ENCODE measurements at regions not wholly inside any gene's neighbourhood (a gene's known extent, or its start where the extent isn't known, plus 50 kb on each side); places are given as distances from the start of the nearest gene placed in this dataset.
"Not testable (repeated sequence)": the region's sequence is repeated elsewhere in the genome, so short reads cannot be mapped to it uniquely, and the experiment has no call there.

- DNase-seq = no peak
These were observed 542.6 kb downstream of the TMEM114 start for GRCh38 chr16:8047736-8048135.

- DNase-seq = no peak
These were observed 545.5 kb downstream of the TMEM114 start for GRCh38 chr16:8044796-8045195.

DNA sequence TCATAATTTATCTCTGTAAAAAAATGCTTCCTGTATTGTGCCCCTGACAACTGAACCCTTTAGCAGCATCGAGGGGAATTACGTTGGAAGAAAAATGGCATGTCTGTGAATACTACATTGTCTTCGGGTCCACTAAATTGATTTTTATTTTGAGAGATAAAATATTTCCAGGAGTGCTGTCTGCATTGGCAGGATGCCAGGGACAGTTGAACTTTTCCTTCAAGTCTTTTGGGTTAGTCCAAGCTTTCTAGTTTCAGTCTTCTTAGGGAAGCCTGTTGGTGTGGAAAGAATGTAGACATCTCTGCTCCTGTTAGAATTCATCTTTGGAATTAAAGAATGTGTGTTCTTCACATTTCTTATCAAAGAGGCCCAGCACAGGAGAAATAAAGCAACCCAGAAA lies 557.9 kb downstream of the TMEM114 start:
- no peak for DNase-seq

- not testable (repeated sequence) for DNase-seq
These were observed 560.3 kb downstream of the TMEM114 start for GRCh38 chr16:8030004-8030403.

DNA sequence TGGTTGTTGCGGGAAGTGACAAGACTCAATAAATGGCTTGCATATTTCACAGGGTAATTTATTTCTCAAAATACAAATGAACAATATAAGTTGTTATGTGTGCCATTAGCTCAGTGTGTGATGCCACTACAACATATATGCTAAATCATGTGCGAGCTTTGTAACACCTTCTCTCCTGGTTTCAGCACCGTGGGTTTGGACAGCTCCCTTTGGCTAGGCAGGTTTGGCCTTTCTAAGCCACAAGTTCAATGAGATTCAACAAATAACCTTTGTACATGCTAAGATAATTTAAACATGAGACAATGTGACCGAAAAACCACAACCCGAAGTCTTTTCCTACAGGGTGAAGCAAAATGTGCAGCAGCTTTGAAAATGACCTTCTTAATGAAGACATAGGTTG lies 563.9 kb downstream of the TMEM114 start:
- DNase-seq = no peak

DNA sequence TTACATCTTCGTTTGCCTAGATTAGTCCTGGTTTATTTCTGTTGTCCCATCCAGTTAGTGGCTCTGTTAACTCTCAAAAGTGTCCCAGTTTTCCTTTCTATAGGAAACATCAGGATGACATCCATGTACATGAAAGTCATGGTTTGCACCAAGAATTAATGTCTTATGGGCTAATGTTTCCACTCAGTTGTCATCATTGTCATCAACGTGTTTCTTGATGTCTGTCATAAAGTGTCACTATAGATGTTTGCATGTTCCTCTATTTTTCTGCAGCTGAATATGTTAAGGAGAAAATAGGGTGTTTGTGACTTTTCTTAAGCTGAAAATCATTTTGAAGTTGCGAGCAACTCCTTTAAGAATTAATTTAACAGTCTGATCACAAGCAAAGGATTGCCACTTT lies 567.0 kb downstream of the TMEM114 start:
- DNase-seq = no peak

DNA sequence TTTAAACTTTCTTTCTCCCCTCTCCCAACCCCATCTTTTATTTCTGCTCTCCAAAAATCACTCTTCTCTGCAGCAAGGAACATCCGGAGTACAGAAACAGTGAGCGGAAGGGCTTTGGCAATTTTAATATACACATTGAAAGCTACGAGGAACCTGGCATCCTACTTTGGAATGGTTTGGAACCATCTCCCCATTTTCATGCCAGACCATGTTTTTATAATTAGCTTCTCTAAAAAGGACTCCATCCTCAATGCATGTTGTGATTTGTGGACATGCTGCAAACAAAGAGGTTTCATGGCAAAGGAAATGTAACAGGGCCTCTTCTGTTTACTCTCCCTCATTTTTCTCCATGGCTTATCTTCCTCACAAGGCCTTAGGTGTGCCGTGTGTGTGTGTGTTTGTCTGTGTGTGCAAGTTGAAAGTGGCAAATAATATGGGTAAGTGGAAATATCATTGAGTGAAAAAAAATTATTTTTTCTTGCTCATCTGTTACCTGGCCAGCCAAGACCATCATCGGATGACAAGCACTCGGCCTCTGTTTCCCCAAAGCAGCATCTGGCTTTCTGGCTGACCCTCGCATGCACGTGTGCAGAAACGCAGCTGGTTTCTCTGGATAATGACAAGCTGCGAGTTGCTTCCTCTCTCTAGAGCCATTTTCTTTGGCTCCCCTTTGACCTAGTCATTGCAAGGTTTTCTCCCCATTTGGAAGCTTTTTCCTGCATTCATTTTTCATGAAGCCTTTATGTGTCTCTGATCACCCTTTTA lies 585.0 kb downstream of the TMEM114 start:
- no peak for DNase-seq

DNA sequence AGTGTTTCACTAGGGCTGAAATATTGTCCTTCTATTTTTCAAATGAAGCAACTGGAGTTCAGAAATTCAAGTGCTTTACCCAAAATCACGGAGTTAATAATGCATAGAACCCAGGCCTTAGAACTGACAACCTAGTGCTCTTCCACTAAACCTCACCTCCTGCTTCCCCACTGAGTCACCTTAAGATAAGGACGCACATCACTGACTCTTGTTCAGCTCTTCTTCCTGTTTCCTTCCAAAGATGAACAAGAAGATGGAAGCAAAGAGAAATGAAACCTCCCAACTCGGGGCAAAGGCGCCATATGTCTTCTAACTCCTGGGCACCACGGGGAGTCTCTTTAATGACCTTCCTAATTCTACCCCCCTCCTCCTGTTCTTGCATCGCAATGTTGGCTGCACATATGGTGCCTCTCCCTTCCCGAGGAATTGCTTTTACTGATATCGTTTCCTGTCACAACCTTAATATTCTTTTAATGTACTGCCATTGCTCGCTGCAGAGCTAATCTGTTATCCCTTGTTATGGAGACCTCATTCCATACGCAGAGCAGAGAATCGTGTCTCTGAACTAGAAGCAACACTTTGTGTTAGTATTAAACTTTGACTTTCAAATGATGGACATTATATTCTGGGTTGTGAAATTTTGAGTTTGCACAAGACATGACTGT lies 591.4 kb downstream of the TMEM114 start:
- DNase-seq = no peak

DNA sequence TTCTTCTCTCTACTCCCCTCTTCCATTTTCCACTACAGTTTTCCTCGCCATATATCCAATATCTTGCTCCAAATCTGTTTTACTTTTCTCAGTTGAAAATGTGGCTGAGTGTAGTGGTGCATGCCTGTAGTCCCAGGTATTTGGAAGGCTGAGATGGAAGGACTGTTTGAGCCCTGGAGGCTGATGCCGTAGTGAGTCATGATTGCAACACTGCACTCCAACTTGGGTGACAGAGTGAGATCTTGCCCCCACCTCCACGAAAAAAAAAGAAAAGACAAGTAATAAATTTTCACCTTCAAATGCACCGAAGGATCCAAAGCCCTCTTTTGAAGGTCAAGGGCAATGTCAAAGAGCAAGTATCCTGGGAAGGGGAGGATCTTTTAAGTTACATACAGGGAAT lies 592.3 kb downstream of the TMEM114 start:
- DNase-seq = no peak

DNA sequence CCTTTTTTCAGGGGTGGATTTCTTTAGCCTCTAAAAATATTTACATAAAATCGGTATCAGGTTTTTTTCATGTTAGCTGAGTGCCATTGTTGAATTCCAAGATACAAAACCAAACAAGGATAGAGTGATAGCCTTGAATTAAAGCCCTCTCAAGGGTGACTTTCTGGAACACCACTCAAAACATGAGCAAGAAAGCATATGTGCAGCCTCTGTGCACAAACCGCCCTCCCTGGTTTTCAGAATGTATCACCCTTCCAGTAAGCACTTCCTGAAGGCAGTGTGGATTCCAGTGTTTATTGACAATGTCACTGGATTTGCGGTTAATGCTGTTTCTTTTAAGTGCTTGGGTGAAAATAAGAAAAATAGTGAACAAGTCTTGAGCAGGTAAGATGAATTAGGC lies 597.7 kb downstream of the TMEM114 start:
- no peak for DNase-seq

- no peak for DNase-seq
These were observed 599.6 kb downstream of the TMEM114 start for GRCh38 chr16:7990626-7991260.

DNA sequence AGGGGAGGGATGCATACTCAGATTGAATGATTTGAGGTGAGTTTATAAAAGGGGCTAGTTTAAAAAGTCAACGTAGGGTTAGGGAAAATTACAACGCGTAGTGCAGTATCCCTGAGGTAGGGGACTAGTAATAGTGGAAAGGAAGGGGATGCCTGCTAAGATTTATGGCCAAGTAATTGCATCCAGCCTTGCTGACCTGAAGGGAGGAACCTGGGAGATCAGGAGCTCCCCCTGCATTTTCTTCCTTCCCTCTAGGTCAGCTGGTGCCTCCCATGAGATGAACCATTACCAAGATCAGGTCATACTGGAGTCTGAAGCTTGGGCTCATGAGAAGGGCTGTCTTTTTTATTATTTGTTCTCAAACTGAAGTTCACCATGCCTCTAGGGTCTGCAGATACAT lies 606.6 kb downstream of the TMEM114 start:
- no peak for DNase-seq

GRCh38 chr16:7980133-7980483 lies 610.2 kb downstream of the TMEM114 start:
- no peak for DNase-seq

DNA sequence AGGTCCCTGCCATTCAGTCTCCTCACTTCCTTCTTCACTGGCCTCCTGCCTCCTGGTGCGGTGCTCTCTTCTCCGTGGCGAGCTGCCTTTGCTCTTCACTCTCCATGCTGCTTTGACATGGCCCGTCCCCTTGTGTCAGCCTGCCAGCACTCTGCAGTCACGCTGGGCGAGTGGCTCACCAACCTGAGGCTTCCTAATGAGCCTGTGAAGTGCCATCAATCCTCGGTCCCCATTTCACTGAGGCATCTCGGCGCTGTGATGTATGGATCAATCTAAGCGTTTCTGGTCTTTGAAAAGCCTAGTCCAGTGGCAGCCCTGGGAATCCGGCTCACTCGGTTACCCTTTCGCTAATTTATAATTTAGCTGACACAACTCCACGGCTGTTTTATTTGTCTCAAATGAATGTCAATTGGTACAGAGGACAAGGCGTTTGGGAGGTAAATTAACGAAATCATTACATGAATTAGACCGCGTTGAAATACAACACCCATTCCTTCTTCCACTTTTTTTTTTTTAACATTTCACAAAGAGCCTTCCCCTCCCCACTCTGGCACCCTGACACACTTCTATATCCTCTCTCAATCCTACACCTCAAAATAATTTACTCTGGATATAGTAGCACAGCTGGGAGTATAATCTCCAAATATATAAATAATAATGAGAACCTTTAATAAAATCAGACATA lies 610.7 kb downstream of the TMEM114 start:
- DNase-seq = no peak

DNA sequence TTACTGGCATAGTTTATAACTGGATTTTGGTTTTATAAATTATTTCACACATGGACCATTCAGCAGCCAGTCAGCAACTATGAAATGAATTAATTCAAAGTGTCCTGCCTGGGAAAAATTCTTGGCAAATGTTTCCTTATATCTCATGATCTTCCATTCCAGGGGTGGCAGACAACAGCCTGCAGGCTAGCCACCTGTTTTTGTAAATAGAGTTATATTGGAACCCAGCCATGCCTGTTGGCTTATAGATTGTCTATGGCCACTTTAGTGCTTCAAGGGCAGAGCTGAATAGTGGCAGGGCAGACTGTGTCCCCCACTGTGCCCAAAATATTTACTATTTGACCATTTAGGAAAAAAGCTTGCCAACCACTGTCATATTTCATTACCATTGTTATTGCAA lies 613.7 kb downstream of the TMEM114 start:
- no peak for DNase-seq

DNA sequence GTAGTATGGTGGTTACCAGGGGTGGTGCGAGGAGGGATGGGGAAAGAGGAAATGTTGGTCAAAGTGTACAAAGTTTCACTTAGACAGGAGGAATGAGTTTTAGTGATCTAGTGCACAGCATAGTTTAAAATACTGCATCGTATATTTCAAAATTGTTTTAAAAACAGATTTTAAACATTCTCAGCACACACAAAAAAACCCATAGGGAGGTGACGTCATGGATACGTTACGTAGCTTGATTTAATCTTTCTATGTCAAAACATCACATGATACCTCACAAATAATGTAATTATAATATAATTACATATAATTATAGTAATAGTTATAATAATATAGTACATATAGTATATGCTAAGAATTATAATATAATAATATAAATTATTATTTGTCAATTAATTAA lies 614.2 kb downstream of the TMEM114 start:
- DNase-seq = no peak

GRCh38 chr16:7967996-7968509 lies 622.3 kb downstream of the TMEM114 start:
- no peak for DNase-seq

DNA sequence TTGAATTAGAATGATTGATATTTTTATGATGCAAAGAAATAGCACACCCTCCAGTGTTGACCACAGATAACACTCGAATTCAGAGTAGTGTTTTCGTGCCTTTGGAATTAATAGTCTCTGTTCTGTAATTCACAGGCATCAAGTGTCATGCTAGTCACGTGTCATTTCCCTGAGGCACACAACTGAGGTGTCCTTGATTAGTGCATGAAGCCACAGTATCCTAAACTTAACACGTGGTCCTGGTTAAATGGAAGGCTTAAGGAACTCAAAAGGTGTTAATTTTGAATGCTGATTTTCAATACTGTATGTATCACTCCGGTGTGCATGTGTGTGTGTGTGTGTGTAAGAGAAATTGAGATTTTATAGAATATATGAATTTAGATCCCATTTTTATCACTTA lies 625.6 kb downstream of the TMEM114 start:
- no peak for DNase-seq

GRCh38 chr16:7964167-7964566 lies 626.1 kb downstream of the TMEM114 start:
- no peak for DNase-seq

DNA sequence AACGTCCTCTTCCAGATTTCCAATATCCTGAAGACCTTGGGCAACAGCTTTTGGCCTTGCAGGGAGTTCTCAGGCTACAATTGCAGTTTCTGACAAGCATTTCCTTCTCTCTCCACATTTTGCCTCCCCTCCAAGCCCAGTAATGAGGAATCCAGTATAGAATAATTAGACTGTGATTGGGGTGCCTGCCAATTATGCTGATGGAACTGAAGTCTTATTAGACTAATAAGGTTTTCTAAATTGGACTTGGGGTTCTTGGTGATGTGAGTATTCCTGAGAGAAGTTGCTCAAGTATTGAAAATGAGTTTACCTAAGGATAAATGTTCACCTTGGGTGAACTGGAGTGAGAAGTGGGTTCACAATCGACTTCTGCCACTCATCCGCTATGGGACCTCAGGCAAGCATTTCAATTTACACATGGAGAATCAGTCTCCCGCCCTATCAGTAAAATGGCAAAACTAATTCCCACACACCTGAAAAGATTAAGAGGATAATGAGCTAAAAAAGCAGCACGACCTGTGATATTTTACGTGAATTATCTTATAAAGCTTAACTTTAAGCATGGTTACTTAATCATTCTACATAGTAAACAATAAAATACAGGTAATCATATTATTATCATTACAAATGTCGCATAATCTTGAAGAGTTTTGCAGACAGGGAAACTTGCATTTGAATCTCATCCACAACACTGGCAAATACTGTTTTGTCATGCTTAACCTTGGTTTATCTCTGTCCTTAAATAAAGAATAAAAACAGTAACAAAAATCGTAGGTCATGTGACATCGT lies 628.0 kb downstream of the TMEM114 start:
- DNase-seq = no peak

GRCh38 chr16:7957151-7957550 lies 624.5 kb downstream of the RBFOX1 start:
- no peak for DNase-seq

DNA sequence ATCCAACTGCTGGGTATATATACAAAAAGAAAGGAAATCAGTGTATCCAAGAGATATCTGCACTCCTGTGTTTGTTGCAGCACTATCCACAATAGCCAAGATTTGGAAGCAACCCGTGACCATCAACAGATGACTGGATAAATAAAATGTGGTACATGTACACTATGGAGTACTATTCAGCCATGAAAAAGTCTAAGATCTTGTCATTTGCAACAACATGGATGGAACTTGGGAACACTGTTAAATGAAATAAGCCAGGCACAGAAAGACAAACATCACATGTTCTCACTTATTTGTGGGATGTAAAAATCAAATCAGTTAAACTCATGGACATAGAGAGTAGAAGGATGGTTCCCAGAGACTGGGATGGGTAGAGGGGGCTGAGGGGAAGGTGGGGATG lies 620.7 kb downstream of the RBFOX1 start:
- no peak for DNase-seq

DNA sequence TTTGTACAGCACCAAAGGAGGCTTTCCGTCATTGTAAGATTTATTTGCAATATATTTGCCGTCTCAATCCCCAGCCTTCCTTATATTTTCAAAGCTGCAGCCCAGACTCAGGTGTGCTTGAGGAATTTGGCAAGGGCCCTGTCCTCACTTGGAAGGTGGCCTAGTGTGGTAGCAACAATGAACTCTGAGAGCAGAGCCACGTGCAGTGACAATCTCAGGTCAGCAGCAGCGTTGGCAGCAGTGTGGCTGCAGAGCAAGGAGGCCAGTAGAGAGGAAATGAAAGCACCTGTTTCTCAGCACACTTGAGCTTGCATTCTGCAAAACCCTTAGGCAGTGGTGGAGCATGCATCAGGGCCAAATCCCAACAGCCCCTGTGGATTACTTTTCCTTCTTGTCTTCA lies 613.5 kb downstream of the RBFOX1 start:
- DNase-seq = no peak
